ENCODE measurements at regions not wholly inside any gene's neighbourhood (a gene's known extent, or its start where the extent isn't known, plus 50 kb on each side); places are given as distances from the start of the nearest gene placed in this dataset.

DNA sequence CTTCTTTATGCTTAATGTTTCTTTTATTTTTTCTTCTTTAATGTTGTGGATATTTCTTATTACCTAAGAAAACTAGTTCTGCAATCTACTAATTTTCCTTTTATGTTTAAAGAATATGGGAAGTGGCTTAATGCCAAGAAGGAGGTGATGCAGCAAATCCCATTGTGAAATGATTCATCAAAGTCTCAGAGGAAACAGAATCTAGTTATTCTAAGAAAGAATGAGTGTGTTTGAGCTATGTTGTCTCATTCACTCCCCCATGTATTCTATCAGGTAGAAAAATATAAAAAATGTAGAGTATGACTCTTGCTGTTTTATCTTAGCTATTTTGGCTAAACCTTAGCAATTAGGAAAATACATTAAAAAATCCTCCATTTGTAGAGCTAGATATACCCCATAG is 659.9 kb upstream of the RGS18 start:
- TF ChIP-seq ELF3 (CRISPR knock-in tag; IDR thresholded peaks at IDR 0.05): no peak
- no peak for TF ChIP-seq GABPA (IDR thresholded peaks at IDR 0.05; ENCODE audit: low read depth, low read length)
- TF ChIP-seq GABPA (CRISPR knock-in tag; IDR thresholded peaks at IDR 0.05; ENCODE audit: low read depth): no peak
- no peak for TF ChIP-seq CTCF (CRISPR knock-in tag; IDR thresholded peaks at IDR 0.05)
- no peak for TF ChIP-seq MAZ (IDR thresholded peaks at IDR 0.05; ENCODE audit: borderline replicate concordance, low read depth, low read length)
- no peak for TF ChIP-seq MAZ (CRISPR knock-in tag; IDR thresholded peaks at IDR 0.05; ENCODE audit: low read depth)
- TF ChIP-seq HDAC6 (IDR thresholded peaks at IDR 0.05; ENCODE audit: low read depth, low read length): no peak

All from HepG2 (cell line).